ENCODE measurements at regions not wholly inside any gene's neighbourhood (a gene's known extent, or its start where the extent isn't known, plus 50 kb on each side); places are given as distances from the start of the nearest gene placed in this dataset.
"Not testable (repeated sequence)": the region's sequence is repeated elsewhere in the genome, so short reads cannot be mapped to it uniquely, and the experiment has no call there.

GRCh38 chr5:143947313-143947712, 135.4 kb downstream of the HMHB1 start:
- no peak for DNase-seq (ENCODE audit: low read depth in 4 of 4, low spot score in 3 of 4)

GRCh38 chr5:143952809-143953208, 140.8 kb downstream of the HMHB1 start:
- no peak for DNase-seq (ENCODE audit: low read depth in 4 of 4, low spot score in 3 of 4)

GRCh38 chr5:143953851-143954250, 141.9 kb downstream of the HMHB1 start:
- no peak for DNase-seq (ENCODE audit: low read depth in 4 of 4, low spot score in 3 of 4)

GRCh38 chr5:143955141-143955540, 143.2 kb downstream of the HMHB1 start:
- DNase-seq (ENCODE audit: low read depth in 4 of 4, low spot score in 3 of 4) = no peak

- DNase-seq (ENCODE audit: low read depth in 4 of 4, low spot score in 3 of 4) = no peak
Measured at GRCh38 chr5:143957455-143957854, 145.5 kb downstream of the HMHB1 start.

GRCh38 chr5:143962201-143962600, 150.2 kb downstream of the HMHB1 start:
- no peak for DNase-seq (ENCODE audit: low read depth in 4 of 4, low spot score in 3 of 4)

GRCh38 chr5:143964919-143965318, 153.0 kb downstream of the HMHB1 start:
- DNase-seq (ENCODE audit: low read depth in 4 of 4, low spot score in 3 of 4) = no peak

GRCh38 chr5:143966280-143966679, 154.3 kb downstream of the HMHB1 start:
- no peak for DNase-seq (ENCODE audit: low read depth in 4 of 4, low spot score in 3 of 4)

GRCh38 chr5:143968071-143968878, 156.3 kb downstream of the HMHB1 start:
- peak in 1 of 4 donors; percentile 5 for DNase-seq (ENCODE audit: low read depth in 4 of 4, low spot score in 3 of 4)

GRCh38 chr5:143970159-143970558, 158.2 kb downstream of the HMHB1 start:
- no peak for DNase-seq (ENCODE audit: low read depth in 4 of 4, low spot score in 3 of 4)

- no peak for DNase-seq (ENCODE audit: low read depth in 4 of 4, low spot score in 3 of 4)
Measured at GRCh38 chr5:143972068-143972467, 160.1 kb downstream of the HMHB1 start.

- DNase-seq (ENCODE audit: low read depth in 4 of 4, low spot score in 3 of 4) = no peak
Measured at GRCh38 chr5:143976055-143976454, 164.1 kb downstream of the HMHB1 start.

GRCh38 chr5:143977891-143978461, 166.0 kb downstream of the HMHB1 start:
- DNase-seq (ENCODE audit: low read depth in 4 of 4, low spot score in 3 of 4) = no peak

- DNase-seq (ENCODE audit: low read depth in 4 of 4, low spot score in 3 of 4) = no peak
Measured at GRCh38 chr5:143979044-143979690, 167.2 kb downstream of the HMHB1 start.

GRCh38 chr5:143980506-143980905, 168.5 kb downstream of the HMHB1 start:
- DNase-seq (ENCODE audit: low read depth in 4 of 4, low spot score in 3 of 4) = no peak

- not testable (repeated sequence) for DNase-seq (ENCODE audit: low read depth in 4 of 4, low spot score in 3 of 4)
Measured at GRCh38 chr5:143982957-143983356, 171.0 kb downstream of the HMHB1 start.

GRCh38 chr5:143985832-143986515, 174.0 kb downstream of the HMHB1 start:
- no peak for DNase-seq (ENCODE audit: low read depth in 4 of 4, low spot score in 3 of 4)

- DNase-seq (ENCODE audit: low read depth in 4 of 4, low spot score in 3 of 4) = no peak
Measured at GRCh38 chr5:143986516-143987212, 174.7 kb downstream of the HMHB1 start.

GRCh38 chr5:143987264-143987663, 175.3 kb downstream of the HMHB1 start:
- DNase-seq (ENCODE audit: low read depth in 4 of 4, low spot score in 3 of 4) = no peak

GRCh38 chr5:143987751-143988560, 176.0 kb downstream of the HMHB1 start:
- DNase-seq (ENCODE audit: low read depth in 4 of 4, low spot score in 3 of 4) = no peak

All from right renal pelvis (tissue), 4 donors.